Stomach (tissue), 8 donors: ENCODE measurements at regions not wholly inside any gene's neighbourhood (a gene's known extent, or its start where the extent isn't known, plus 50 kb on each side); places are given as distances from the start of the nearest gene placed in this dataset.

Experiments used
- DNase-seq, 2 donors: peaks; one replicate each; pipeline versions ENCODE4 v3.0.0 to v3.0.0-alpha.2; 2013 to 2019
- H3K27ac ChIP-seq, 5 donors: fragments of 200-600 bp in 4 of 5; sonication (generic) in 4 of 5; one replicate each; pipeline ENCODE4 v1.5.1; 2013 to 2019; ENCODE audit warnings: mild to moderate bottlenecking in 1 of 5, moderate library complexity in 1 of 5
- H3K27me3 ChIP-seq, 3 donors: fragments of 200-600 bp; sonication (generic); one replicate each; pipeline ENCODE4 v1.5.1; 2017 to 2019; ENCODE audit warnings: mixed run types in 1 of 3
- H3K36me3 ChIP-seq, 4 donors: fragments of 200-600 bp; sonication (generic); 1 replicate in 3 of 4; 2 replicates in 1 of 4; pipeline ENCODE4 v1.5.1; 2016 to 2019
- H3K4me1 ChIP-seq, 4 donors: fragments of 200-600 bp; sonication (generic); one replicate each; pipeline ENCODE4 v1.5.1; 2016 to 2019
- H3K4me3 ChIP-seq, 4 donors: fragments of 200-600 bp; sonication (generic) in 3 of 4; one replicate each; pipeline ENCODE4 v1.5.1; 2016 to 2019; ENCODE audit warnings: mild to moderate bottlenecking in 1 of 4
- H3K9me3 ChIP-seq, 4 donors: fragments of 200-600 bp; sonication (generic); one replicate each; pipeline ENCODE4 v1.5.1; 2016 to 2019
- CTCF ChIP-seq, 7 experiments: fragments of 450-650 bp in 4 of 7; fragments of 200-600 bp in 3 of 7; sonication (generic) in 3 of 7; IDR thresholded peaks; one replicate each; pipeline ENCODE4 v1.5.1; 2016 to 2019; ENCODE audit warnings: antibody characterized with exemption in 7 of 7, control low read depth in 2 of 7, mild to moderate bottlenecking in 1 of 7
- EP300 ChIP-seq: sonication (generic); formaldehyde crosslinking; IDR thresholded peaks from one replicate; pipeline ENCODE4 v1.6.1; 2017; ENCODE audit warnings: antibody characterized with exemption
- POLR2A ChIP-seq, 4 donors: fragments of 450-650 bp; IDR thresholded peaks; one replicate each; pipeline ENCODE4 v1.6.1; 2016; ENCODE audit warnings: antibody characterized with exemption in 4 of 4, control low read depth in 2 of 4, mild to moderate bottlenecking in 1 of 4, moderate library complexity in 1 of 4
- POLR2AphosphoS5 ChIP-seq, 3 donors: sonication (generic); formaldehyde crosslinking; IDR thresholded peaks; one replicate each; pipeline ENCODE4 v1.6.1; 2016; ENCODE audit warnings: antibody characterized with exemption in 3 of 3
- WGBS, 5 donors: extraction: QIAGEN DNeasy Blood & Tissue Kit in 3 of 5; methylation state at CpG; one replicate each; pipeline versions ENCODE4 v1.1.5 to v1.1.7; 2013 to 2018; 5-methylcytosine and 5-hydroxymethylcytosine counted together
- intact Hi-C: fragments of 100-400 bp; cut with DNase I; formaldehyde crosslinking; loops from one replicate; pipeline ENCODE4 v1.15.1; 2023; ENCODE audit warnings: low total_unique reads
- donor health status: healthy with polysubstance abuse.
- donor health status: Bipolar disorder and iron deficiency.
- donor health status: healthy.

DNA sequence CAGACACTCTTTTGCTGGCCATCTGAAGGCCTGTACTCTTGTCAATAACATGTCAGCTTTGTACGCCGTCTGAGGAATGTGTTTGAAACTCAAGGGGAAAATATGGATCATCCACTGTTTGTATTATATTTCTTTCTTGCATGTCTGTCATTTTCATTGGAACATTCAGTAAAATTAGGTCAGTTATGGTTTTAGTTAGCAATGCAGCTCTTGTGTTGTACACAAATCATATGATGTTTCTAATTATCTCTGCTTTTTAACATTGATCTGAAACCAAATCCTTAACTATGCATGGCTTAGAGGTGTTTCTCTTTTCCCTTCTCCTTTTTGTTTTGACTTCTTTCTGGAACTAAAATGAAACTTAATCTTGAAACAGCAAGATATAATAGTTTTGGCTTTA is 333.6 kb upstream of the PRICKLE1 start:
- H3K27ac ChIP-seq = no peak overlapping the region
- TF ChIP-seq POLR2A (IDR thresholded peaks at IDR 0.05) (no peak), CTCF (IDR thresholded peaks at IDR 0.05) (no peak), POLR2AphosphoS5 (IDR thresholded peaks at IDR 0.05) (no peak), EP300 (no peak)
- intact Hi-C loops = no loop called here
- H3K36me3 ChIP-seq = no peaks in the 10 kb centered on the region
- peaks cover 0 to 16% (median 4%) of the 10 kb centered on the region in 4 donors for H3K4me1 ChIP-seq
- no peaks in the 10 kb centered on the region for H3K9me3 ChIP-seq
- WGBS, 5 donors = 73 to 90% (median 78%) methylated on average over 2 of the region's 2 CpGs
- H3K4me3 ChIP-seq = no peak overlapping the region
- H3K27me3 ChIP-seq = no peaks in the 10 kb centered on the region
- no peak for DNase-seq

DNA sequence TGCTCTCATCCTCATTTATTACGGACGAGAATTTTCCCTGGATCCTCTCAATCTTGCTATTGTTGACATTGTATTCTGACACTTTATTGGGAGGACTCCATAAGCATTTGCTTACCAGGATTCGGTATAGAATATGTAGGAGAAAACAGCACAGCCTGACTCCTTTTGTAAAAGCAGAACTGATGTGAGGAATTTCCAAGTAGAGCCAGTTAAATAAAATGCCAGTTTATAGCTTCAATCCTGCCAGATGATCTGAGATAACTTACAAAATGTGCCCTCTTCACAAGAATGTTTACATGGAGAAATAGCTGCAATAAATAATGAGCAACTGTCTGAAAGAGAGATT is 332.9 kb upstream of the PRICKLE1 start:
- intact Hi-C loops = no loop called here
- DNase-seq = no peak
- TF ChIP-seq POLR2A (IDR thresholded peaks at IDR 0.05) (no peak), CTCF (IDR thresholded peaks at IDR 0.05) (no peak), EP300 (no peak), POLR2AphosphoS5 (IDR thresholded peaks at IDR 0.05) (no peak)
- H3K4me1 ChIP-seq = peaks cover 0 to 16% (median 4%) of the 10 kb centered on the region in 4 donors
- H3K4me3 ChIP-seq = no peak overlapping the region
- H3K9me3 ChIP-seq = no peaks in the 10 kb centered on the region
- H3K27ac ChIP-seq = no peak overlapping the region
- no peaks in the 10 kb centered on the region for H3K36me3 ChIP-seq
- whole genome bisulfite sequencing, 5 donors = 21 to 42% (median 26%) methylated on average over 3 of the region's 3 CpGs
- H3K27me3 ChIP-seq = no peaks in the 10 kb centered on the region

GRCh38 chr12:42921741-42922504 is 332.4 kb upstream of the PRICKLE1 start:
- Histone ChIP-seq H3K4me1 (peaks cover 0 to 16% (median 4%) of the 10 kb centered on the region in 4 donors), H3K27ac (no peak overlapping the region), H3K4me3 (no peak overlapping the region), H3K9me3 (no peaks in the 10 kb centered on the region), H3K27me3 (no peaks in the 10 kb centered on the region), H3K36me3 (no peaks in the 10 kb centered on the region)
- TF ChIP-seq CTCF (IDR thresholded peaks at IDR 0.05) (no peak), POLR2AphosphoS5 (IDR thresholded peaks at IDR 0.05) (no peak), POLR2A (IDR thresholded peaks at IDR 0.05) (no peak), EP300 (no peak)
- WGBS, 5 donors = 40 to 51% (median 46%) methylated on average over 7 of the region's 7 CpGs
- DNase-seq = no peak
- intact Hi-C loops = no loop called here

GRCh38 chr12:42919691-42920090 is 330.1 kb upstream of the PRICKLE1 start:
- intact Hi-C loops = no loop called here
- peaks cover 0 to 16% (median 4%) of the 10 kb centered on the region in 4 donors for H3K4me1 ChIP-seq
- H3K36me3 ChIP-seq = no peaks in the 10 kb centered on the region
- H3K27ac ChIP-seq = no peak overlapping the region
- no peak for DNase-seq
- H3K4me3 ChIP-seq = no peak overlapping the region
- no peaks in the 10 kb centered on the region for H3K27me3 ChIP-seq
- TF ChIP-seq EP300 (no peak), POLR2AphosphoS5 (IDR thresholded peaks at IDR 0.05) (no peak), CTCF (IDR thresholded peaks at IDR 0.05) (no peak), POLR2A (IDR thresholded peaks at IDR 0.05) (no peak)
- no peaks in the 10 kb centered on the region for H3K9me3 ChIP-seq
- WGBS, 5 donors = 81 to 96% (median 94%) methylated on average over 1 of the region's 1 CpG
